Peyer's patch (tissue), 4 donors: ENCODE measurements at regions not wholly inside any gene's neighbourhood (a gene's known extent, or its start where the extent isn't known, plus 50 kb on each side); places are given as distances from the start of the nearest gene placed in this dataset.

Source experiments
- DNase-seq, 3 donors: peaks; one replicate each; pipeline ENCODE4 v3.0.0-alpha.2; 2017 to 2019
- H3K27ac ChIP-seq, 4 donors: fragments of 200-600 bp; sonication (generic); one replicate each; pipeline ENCODE4 v1.5.1; 2016 to 2019
- H3K27me3 ChIP-seq, 2 donors: fragments of 200-600 bp; sonication (generic); one replicate each; pipeline ENCODE4 v1.5.1; 2019
- H3K36me3 ChIP-seq, 3 donors: fragments of 200-600 bp; sonication (generic); one replicate each; pipeline ENCODE4 v1.5.1; 2016 to 2019
- H3K4me1 ChIP-seq, 4 donors: fragments of 200-600 bp; sonication (generic); one replicate each; pipeline ENCODE4 v1.5.1; 2016 to 2019
- H3K4me3 ChIP-seq, 4 donors: fragments of 200-600 bp; sonication (generic); 1 replicate in 3 of 4; 2 replicates in 1 of 4; pipeline ENCODE4 v1.5.1; 2016 to 2019; ENCODE audit warnings: mild to moderate bottlenecking in 1 of 4
- H3K9me3 ChIP-seq, 4 donors: fragments of 200-600 bp; sonication (generic); one replicate each; pipeline ENCODE4 v1.5.1; 2016 to 2019; ENCODE audit warnings: mild to moderate bottlenecking in 1 of 4
- CTCF ChIP-seq, 6 experiments: fragments of 450-650 bp in 4 of 6; fragments of 200-600 bp in 2 of 6; sonication (generic) in 1 of 6; IDR thresholded peaks; one replicate each; pipeline ENCODE4 v1.5.1; 2017 to 2019; ENCODE audit warnings: antibody characterized with exemption in 6 of 6, mild to moderate bottlenecking in 3 of 6, moderate library complexity in 1 of 6
- POLR2A ChIP-seq, 2 donors: fragments of 450-650 bp; IDR thresholded peaks; one replicate each; pipeline ENCODE4 v1.5.1; 2017; ENCODE audit warnings: antibody characterized with exemption in 2 of 2, mild to moderate bottlenecking in 2 of 2, moderate library complexity in 2 of 2

GRCh38 chr16:60902114-60902513 lies 1134.1 kb downstream of the CDH8 start:
- H3K27ac ChIP-seq = no peak overlapping the region
- no peak overlapping the region for H3K4me3 ChIP-seq
- TF ChIP-seq CTCF (IDR thresholded peaks at IDR 0.05) (no peak), POLR2A (IDR thresholded peaks at IDR 0.05) (no peak)
- H3K36me3 ChIP-seq = no peaks in the 10 kb centered on the region
- no peak for DNase-seq
- no peaks in the 10 kb centered on the region for H3K4me1 ChIP-seq
- H3K9me3 ChIP-seq = no peaks in the 10 kb centered on the region
- H3K27me3 ChIP-seq = no peaks in the 10 kb centered on the region

- Histone ChIP-seq H3K4me1 (no peaks in the 10 kb centered on the region), H3K9me3 (no peaks in the 10 kb centered on the region), H3K4me3 (no peak overlapping the region), H3K27me3 (no peaks in the 10 kb centered on the region), H3K36me3 (no peaks in the 10 kb centered on the region), H3K27ac (no peak overlapping the region)
- DNase-seq = no peak
- TF ChIP-seq POLR2A (IDR thresholded peaks at IDR 0.05) = no peak
- TF ChIP-seq CTCF (IDR thresholded peaks at IDR 0.05) = no peak
These were observed 1153.4 kb downstream of the CDH8 start for GRCh38 chr16:60882816-60883215.

- H3K36me3 ChIP-seq = no peaks in the 10 kb centered on the region
- H3K9me3 ChIP-seq = peaks cover 0 to 4% (median 0%) of the 10 kb centered on the region in 4 donors
- TF ChIP-seq CTCF (IDR thresholded peaks at IDR 0.05) (no peak), POLR2A (IDR thresholded peaks at IDR 0.05) (no peak)
- no peaks in the 10 kb centered on the region for H3K27me3 ChIP-seq
- no peak overlapping the region for H3K27ac ChIP-seq
- H3K4me1 ChIP-seq = no peaks in the 10 kb centered on the region
- no peak overlapping the region for H3K4me3 ChIP-seq
- DNase-seq = no peak
These were observed 1183.6 kb downstream of the CDH8 start for GRCh38 chr16:60852635-60853034.

GRCh38 chr16:60821661-60822060 lies 1214.6 kb downstream of the CDH8 start:
- H3K27me3 ChIP-seq = no peaks in the 10 kb centered on the region
- no peak for DNase-seq
- no peaks in the 10 kb centered on the region for H3K4me1 ChIP-seq
- H3K36me3 ChIP-seq = no peaks in the 10 kb centered on the region
- H3K27ac ChIP-seq = no peak overlapping the region
- TF ChIP-seq CTCF (IDR thresholded peaks at IDR 0.05) = no peak
- TF ChIP-seq POLR2A (IDR thresholded peaks at IDR 0.05) = no peak
- no peaks in the 10 kb centered on the region for H3K9me3 ChIP-seq
- H3K4me3 ChIP-seq = no peak overlapping the region

GRCh38 chr16:60820361-60820760 lies 1215.9 kb downstream of the CDH8 start:
- H3K27ac ChIP-seq = no peak overlapping the region
- H3K27me3 ChIP-seq = no peaks in the 10 kb centered on the region
- H3K4me1 ChIP-seq = no peaks in the 10 kb centered on the region
- H3K9me3 ChIP-seq = no peaks in the 10 kb centered on the region
- no peaks in the 10 kb centered on the region for H3K36me3 ChIP-seq
- H3K4me3 ChIP-seq = no peak overlapping the region
- no peak for DNase-seq
- TF ChIP-seq CTCF (IDR thresholded peaks at IDR 0.05) = no peak
- TF ChIP-seq POLR2A (IDR thresholded peaks at IDR 0.05) = no peak

GRCh38 chr16:60818465-60818864 lies 1217.8 kb downstream of the CDH8 start:
- Histone ChIP-seq H3K27me3 (no peaks in the 10 kb centered on the region), H3K9me3 (no peaks in the 10 kb centered on the region), H3K4me1 (no peaks in the 10 kb centered on the region), H3K36me3 (no peaks in the 10 kb centered on the region), H3K4me3 (no peak overlapping the region), H3K27ac (no peak overlapping the region)
- TF ChIP-seq CTCF (IDR thresholded peaks at IDR 0.05) = no peak
- DNase-seq = no peak
